IMR-90 (cell line): ENCODE measurements at regions not wholly inside any gene's neighbourhood (a gene's known extent, or its start where the extent isn't known, plus 50 kb on each side); places are given as distances from the start of the nearest gene placed in this dataset.

Experiments
- ATAC-seq: fragments of 200-7000 bp; cut with Tn5 transposase; 2 replicates; pipeline ENCODE4 v1.9.1; 2020; ENCODE audit warnings: low read depth, mild to moderate bottlenecking, moderate library complexity
- BruUV-seq: library from RNA; stranded (reverse); fragments of 400-500 nt; replicated peaks from 2 replicates; lab custom pipeline; 2021; lab: Mats Ljungman, UMichigan
- CTCF ChIA-PET: fragments of 300-600 bp; formaldehyde crosslinking; extraction: SDS; loops from one replicate; lab custom pipeline; 2021; ENCODE audit warnings: antibody characterized with exemption; lab: Yijun Ruan, JAX
- POLR2A ChIA-PET: fragments of 300-600 bp; sonication (Branson Sonifier 250); formaldehyde crosslinking; loops from one replicate; lab custom pipeline; 2022; ENCODE audit warnings: antibody characterized with exemption; ENCODE audit not compliant: unreplicated experiment; lab: Charles Lee
- DNase-seq: peaks from one replicate; pipeline ENCODE4 v3.0.0; 2013
- H2AFZ ChIP-seq: replicated peaks from 2 replicates; pipeline ENCODE3; 2013; ENCODE audit warnings: low read length, mild to moderate bottlenecking; ENCODE audit not compliant: poor library complexity
- H2AK5ac ChIP-seq: 2 replicates; pipeline ENCODE4 v1.6.1; 2013; ENCODE audit warnings: low read depth, low read length, inconsistent platforms
- H2AK9ac ChIP-seq: replicated peaks from 2 replicates; pipeline ENCODE3; 2013; ENCODE audit warnings: mild to moderate bottlenecking, low read depth, low read length, moderate library complexity; ENCODE audit not compliant: poor library complexity
- H2BK120ac ChIP-seq: 2 replicates; pipeline ENCODE4 v1.6.1; 2013; ENCODE audit warnings: low read depth, low read length, inconsistent platforms
- H2BK15ac ChIP-seq: 3 replicates; pipeline ENCODE4 v1.6.1; 2013; ENCODE audit warnings: low read depth, low read length, inconsistent platforms
- H2BK20ac ChIP-seq: 2 replicates; pipeline ENCODE4 v1.6.1; 2013; ENCODE audit warnings: low read depth, mild to moderate bottlenecking, inconsistent platforms, low read length, moderate library complexity
- H2BK5ac ChIP-seq: 2 replicates; pipeline ENCODE4 v1.6.1; 2013; ENCODE audit warnings: mild to moderate bottlenecking, low read depth, low read length, inconsistent platforms; ENCODE audit not compliant: poor library complexity, severe bottlenecking
- H3K14ac ChIP-seq: replicated peaks from 2 replicates; pipeline ENCODE4 v1.6.1; 2013; ENCODE audit warnings: low read depth, low read length, inconsistent platforms
- H3K18ac ChIP-seq: 2 replicates; pipeline ENCODE4 v1.6.1; 2013; ENCODE audit warnings: low read depth, low read length, control low read depth
- H3K23ac ChIP-seq: 2 replicates; pipeline ENCODE4 v1.6.1; 2013; ENCODE audit warnings: low read depth, low read length, inconsistent platforms
- H3K27ac ChIP-seq: 2 replicates; pipeline ENCODE4 v1.5.1; 2013; ENCODE audit warnings: mild to moderate bottlenecking, control low read depth, low read length; ENCODE audit not compliant: insufficient read depth
- H3K27me3 ChIP-seq: 2 replicates; pipeline ENCODE4 v1.6.1; 2013; ENCODE audit warnings: low read length; ENCODE audit not compliant: control insufficient read depth, insufficient read depth
- H3K36me3 ChIP-seq: 2 replicates; pipeline ENCODE4 v1.6.1; 2013; ENCODE audit warnings: low read length, mixed read lengths; ENCODE audit not compliant: control insufficient read depth, insufficient read depth
- H3K4ac ChIP-seq: 2 replicates; pipeline ENCODE4 v1.6.1; 2013; ENCODE audit warnings: low read depth, low read length, inconsistent platforms
- H3K4me1 ChIP-seq: 2 replicates; pipeline ENCODE4 v1.6.1; 2013; ENCODE audit warnings: low read length, mixed read lengths; ENCODE audit not compliant: control insufficient read depth, insufficient read depth
- H3K4me2 ChIP-seq: 2 replicates; pipeline ENCODE4 v1.6.1; 2013; ENCODE audit warnings: low read depth, mild to moderate bottlenecking, control low read depth, low read length, moderate library complexity
- H3K4me3 ChIP-seq: 2 replicates; pipeline ENCODE4 v1.5.1; 2013; ENCODE audit warnings: low read depth, mild to moderate bottlenecking, control low read depth, low read length, moderate library complexity; ENCODE audit not compliant: insufficient read depth
- H3K56ac ChIP-seq: 2 replicates; pipeline ENCODE4 v1.6.1; 2013; ENCODE audit warnings: low read length, inconsistent platforms; ENCODE audit not compliant: insufficient read depth; ENCODE audit errors: extremely low read depth
- H3K79me1 ChIP-seq, 2 experiments: 2 replicates each; pipeline ENCODE4 v1.6.1; 2013; ENCODE audit warnings: low read length in 2 of 2, inconsistent platforms in 1 of 2, low read depth in 1 of 2
- H3K9ac ChIP-seq: 2 replicates; pipeline ENCODE4 v1.6.1; 2013; ENCODE audit warnings: low read depth, low read length, control low read depth
- H3K9me1 ChIP-seq: 2 replicates; pipeline ENCODE4 v1.6.1; 2013; ENCODE audit warnings: low read length, inconsistent platforms; ENCODE audit not compliant: insufficient read depth
- H3K9me3 ChIP-seq: 2 replicates; pipeline ENCODE4 v1.6.1; 2013; ENCODE audit warnings: low read length; ENCODE audit not compliant: control insufficient read depth, insufficient read depth
- H4K20me1 ChIP-seq: 2 replicates; pipeline ENCODE4 v1.6.1; 2013; ENCODE audit warnings: low read length, inconsistent platforms; ENCODE audit not compliant: insufficient read depth
- H4K5ac ChIP-seq: 2 replicates; pipeline ENCODE4 v1.6.1; 2013; ENCODE audit warnings: mild to moderate bottlenecking, low read depth, low read length, control low read depth
- H4K8ac ChIP-seq, 2 experiments: 2 replicates each; pipeline ENCODE4 v1.6.1; 2013; ENCODE audit warnings: low read depth in 2 of 2, low read length in 2 of 2, control low read depth in 1 of 2, inconsistent platforms in 1 of 2
- H4K91ac ChIP-seq: 2 replicates; pipeline ENCODE4 v1.6.1; 2013; ENCODE audit warnings: low read depth, low read length, inconsistent platforms; ENCODE audit not compliant: insufficient read depth
- BHLHE40 ChIP-seq: fragments of 150-350 bp; IDR thresholded peaks from 2 replicates; pipeline ENCODE4 v1.6.1; 2016; ENCODE audit warnings: mild to moderate bottlenecking, low read depth, low read length
- CEBPB ChIP-seq: IDR thresholded peaks from 2 replicates; pipeline ENCODE4 v1.6.1; 2012; ENCODE audit warnings: low read depth, low read length, improper control_type of control experiment
- ELK1 ChIP-seq: fragments of 150-350 bp; IDR thresholded peaks from 2 replicates; pipeline ENCODE4 v1.6.1; 2016; ENCODE audit warnings: low read depth, mild to moderate bottlenecking, low read length, moderate library complexity, borderline replicate concordance
- FOS ChIP-seq: fragments of 150-350 bp; IDR thresholded peaks from 2 replicates; pipeline ENCODE4 v1.6.1; 2016; ENCODE audit warnings: low read depth, low read length
- MAFK ChIP-seq: IDR thresholded peaks from 2 replicates; pipeline ENCODE4 v1.6.1; 2012; ENCODE audit warnings: low read depth, low read length, improper control_type of control experiment
- MAZ ChIP-seq: IDR thresholded peaks from 2 replicates; pipeline ENCODE4 v1.6.1; 2012; ENCODE audit warnings: low read depth, mild to moderate bottlenecking, low read length, improper control_type of control experiment, moderate library complexity, borderline replicate concordance
- NFE2L2 ChIP-seq: fragments of 150-350 bp; IDR thresholded peaks from 2 replicates; pipeline ENCODE4 v1.6.1; 2016; ENCODE audit warnings: low read depth, mild to moderate bottlenecking, low read length
- POLR2A ChIP-seq: IDR thresholded peaks from 2 replicates; pipeline ENCODE4 v1.6.1; 2012; ENCODE audit warnings: mild to moderate bottlenecking, low read depth, low read length
- RCOR1 ChIP-seq: IDR thresholded peaks from 2 replicates; pipeline ENCODE4 v1.6.1; 2012; ENCODE audit warnings: mild to moderate bottlenecking, low read length, improper control_type of control experiment; ENCODE audit not compliant: insufficient replicate concordance
- RFX5 ChIP-seq: IDR thresholded peaks from 2 replicates; pipeline ENCODE4 v1.8.0; 2012; ENCODE audit warnings: low read depth, mild to moderate bottlenecking, low read length, moderate library complexity
- WGBS, 2 experiments: methylation state at CpG; one replicate each; pipeline versions ENCODE4 v1.1.5 to v1.1.7; 2013; ENCODE audit warnings: missing lambda C conversion rate in 2 of 2; ENCODE audit not compliant: insufficient read length in 1 of 2; ENCODE audit errors: extremely low coverage in 2 of 2; 5-methylcytosine and 5-hydroxymethylcytosine counted together
- dilution Hi-C: fragments of 300-500 bp; cut with HindIII; formaldehyde crosslinking; loops from one replicate; pipeline ENCODE4 v1.14.3; 2018; ENCODE audit warnings: low sequenced_read_pairs; ENCODE audit not compliant: unreplicated experiment
- in situ Hi-C: fragments of 300-500 bp; cut with MboI; formaldehyde crosslinking; loops from 3 replicates; pipeline ENCODE4 v1.14.3; 2019; ENCODE audit warnings: low sequenced_read_pairs, inconsistent platforms, mixed read lengths
- intact Hi-C: fragments of 100-400 bp; cut with micrococcal nuclease; formaldehyde crosslinking; loops from 2 replicates; pipeline ENCODE4 v1.10.0; 2022

- Histone ChIP-seq H3K4me3 (no peak overlapping the region), H2BK15ac (no peak overlapping the region), H3K9me3 (no peaks in the 10 kb centered on the region), H3K14ac (no peak overlapping the region), H3K9ac (no peak overlapping the region), H4K91ac (no peak overlapping the region), H2AK5ac (no peak overlapping the region), H2BK120ac (no peak overlapping the region), H3K4me1 (no peaks in the 10 kb centered on the region), H3K18ac (no peak overlapping the region), H3K79me1 (no peaks in the 10 kb centered on the region), H3K9me1 (no peaks in the 10 kb centered on the region), H2AK9ac (no peak overlapping the region), H2AFZ (no peak overlapping the region), H3K27me3 (no peaks in the 10 kb centered on the region), H3K36me3 (no peaks in the 10 kb centered on the region), H3K4me2 (no peak overlapping the region), H3K56ac (no peak overlapping the region), H2BK5ac (no peak overlapping the region), H4K20me1 (no peaks in the 10 kb centered on the region), H3K27ac (no peak overlapping the region), H2BK20ac (no peak overlapping the region), H3K23ac (no peak overlapping the region), H4K8ac (no peak overlapping the region), H4K5ac (no peak overlapping the region), H3K4ac (no peak overlapping the region)
- dilution Hi-C loops: no loop called here
- TF ChIP-seq CEBPB (no peak), MAFK (no peak), RCOR1 (no peak), NFE2L2 (no peak), RFX5 (no peak), ELK1 (no peak), FOS (no peak), POLR2A (no peak), BHLHE40 (no peak), MAZ (no peak)
- ATAC-seq (no peak), DNase-seq (no peak)
- intact Hi-C loops: no loop called here
- POLR2A ChIA-PET: no interaction called here
- in situ Hi-C loops: no loop called here
- WGBS, 2 experiments: no CpG with 5 or more reads among the region's 1 CpG
- BruUV-seq: no TSS peak
- CTCF ChIA-PET: interaction anchor here (0.6 kb wide), 1 partner anchor 1390 kb away, joined by 3 read pairs; no protein-coding TSS in a partner anchor
These were observed 145.9 kb upstream of the ATP1B1 start for GRCh38 chr1:168960595-168960994.
